AG04450 (cell line): ENCODE measurements at regions not wholly inside any gene's neighbourhood (a gene's known extent, or its start where the extent isn't known, plus 50 kb on each side); places are given as distances from the start of the nearest gene placed in this dataset.

Experiments used
- CTCF ChIA-PET: fragments of 300-600, 350-600 bp; formaldehyde crosslinking; extraction: SDS; loops from one replicate; lab custom pipeline; 2022; ENCODE audit warnings: antibody characterized with exemption, inconsistent platforms; lab: Charles Lee
- POLR2A ChIA-PET: fragments of 350-600 bp; formaldehyde crosslinking; extraction: SDS; loops from one replicate; lab custom pipeline; 2021; ENCODE audit warnings: antibody characterized with exemption, inconsistent platforms; lab: Yijun Ruan, JAX
- DNase-seq: peaks from one replicate; pipeline ENCODE4 v3.0.0-alpha.2; 2011; ENCODE audit warnings: low read depth, low spot score
- H3K27ac ChIP-seq: one replicate; pipeline ENCODE4 v1.5.1; 2012; ENCODE audit warnings: low read depth, low read length, control low read depth
- H3K27me3 ChIP-seq: one replicate; pipeline ENCODE4 v1.6.0; 2012; ENCODE audit warnings: low read length; ENCODE audit not compliant: control insufficient read depth, insufficient read depth
- H3K4me3 ChIP-seq: 2 replicates; pipeline ENCODE4 v1.5.1; 2011; ENCODE audit warnings: mild to moderate bottlenecking, low read depth, low read length, control low read depth
- H3K9me3 ChIP-seq: 2 replicates; pipeline ENCODE4 v1.5.1; 2012; ENCODE audit warnings: low read length; ENCODE audit not compliant: control insufficient read depth, insufficient read depth
- CTCF ChIP-seq: IDR thresholded peaks from 2 replicates; pipeline ENCODE4 v1.5.1; 2011; ENCODE audit warnings: low read depth, low read length, control low read depth, inconsistent platforms

GRCh38 chr3:159208050-159208449, 406.2 kb downstream of the MFSD1 start:
- CTCF ChIA-PET: interaction anchor here (1.1 kb wide), 1 partner anchor 98 kb away, joined by 3 read pairs; no protein-coding TSS in a partner anchor
- Histone ChIP-seq H3K9me3 (no peaks in the 10 kb centered on the region), H3K27ac (no peak overlapping the region), H3K27me3 (no peaks in the 10 kb centered on the region), H3K4me3 (no peak overlapping the region)
- no peak for TF ChIP-seq CTCF
- POLR2A ChIA-PET: no interaction called here
- no peak for DNase-seq

DNA sequence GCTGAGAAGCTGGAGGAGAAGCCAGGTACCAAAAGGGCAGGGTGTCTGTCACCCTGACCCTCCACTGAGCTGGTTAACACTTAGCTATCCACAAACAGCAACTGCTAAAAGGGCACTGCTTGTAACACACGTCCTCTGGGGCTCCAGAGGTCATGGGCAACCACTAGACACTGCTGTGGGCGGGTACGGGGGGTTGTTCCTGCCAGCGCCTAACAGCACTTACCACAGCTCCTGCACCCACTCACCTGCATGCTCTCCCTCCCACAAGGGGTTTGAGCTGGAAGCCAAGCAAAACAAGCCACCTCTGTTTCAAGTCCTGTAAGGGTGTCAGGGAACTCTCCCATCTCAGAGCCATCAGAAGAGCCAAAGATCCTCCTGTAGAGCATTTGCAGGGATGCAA, 407.6 kb downstream of the MFSD1 start:
- ChIA-PET CTCF (no interaction called here), POLR2A (no interaction called here)
- H3K4me3 ChIP-seq: no peak overlapping the region
- H3K27me3 ChIP-seq: no peaks in the 10 kb centered on the region
- H3K27ac ChIP-seq: no peak overlapping the region
- no peak for DNase-seq
- no peaks in the 10 kb centered on the region for H3K9me3 ChIP-seq
- TF ChIP-seq CTCF: no peak

- no peak for DNase-seq
- ChIA-PET CTCF (no interaction called here), POLR2A (no interaction called here)
- no peaks in the 10 kb centered on the region for H3K27me3 ChIP-seq
- no peak overlapping the region for H3K4me3 ChIP-seq
- TF ChIP-seq CTCF: no peak
- no peak overlapping the region for H3K27ac ChIP-seq
- no peaks in the 10 kb centered on the region for H3K9me3 ChIP-seq
These were observed 408.5 kb downstream of the MFSD1 start for GRCh38 chr3:159210336-159210735.

DNA sequence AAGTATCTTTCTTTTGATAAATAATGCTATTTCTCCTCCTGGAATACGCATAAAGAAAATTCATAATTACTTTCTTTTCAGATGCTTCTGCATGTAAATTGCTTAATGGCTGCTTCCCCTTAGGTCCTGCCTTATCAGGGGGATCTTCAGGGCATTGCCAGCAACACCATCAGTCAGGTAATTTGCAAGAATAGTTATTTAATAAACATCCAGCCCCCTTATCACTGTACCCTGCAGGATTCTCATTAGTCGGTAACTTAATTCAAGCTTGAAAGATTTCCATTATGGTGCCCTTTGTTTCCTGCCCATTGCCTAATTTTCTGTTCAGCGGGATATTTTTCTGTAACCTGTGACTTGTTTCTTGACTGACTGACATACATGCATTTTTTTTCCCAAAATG, 414.5 kb downstream of the MFSD1 start:
- CTCF ChIA-PET: interaction anchor here (1.1 kb wide), 1 partner anchor 44 kb away, joined by 5 read pairs; no protein-coding TSS in a partner anchor
- no peaks in the 10 kb centered on the region for H3K9me3 ChIP-seq
- no peak overlapping the region for H3K4me3 ChIP-seq
- H3K27ac ChIP-seq: no peak overlapping the region
- POLR2A ChIA-PET: no interaction called here
- no peak for DNase-seq
- no peaks in the 10 kb centered on the region for H3K27me3 ChIP-seq
- no peak for TF ChIP-seq CTCF

DNA sequence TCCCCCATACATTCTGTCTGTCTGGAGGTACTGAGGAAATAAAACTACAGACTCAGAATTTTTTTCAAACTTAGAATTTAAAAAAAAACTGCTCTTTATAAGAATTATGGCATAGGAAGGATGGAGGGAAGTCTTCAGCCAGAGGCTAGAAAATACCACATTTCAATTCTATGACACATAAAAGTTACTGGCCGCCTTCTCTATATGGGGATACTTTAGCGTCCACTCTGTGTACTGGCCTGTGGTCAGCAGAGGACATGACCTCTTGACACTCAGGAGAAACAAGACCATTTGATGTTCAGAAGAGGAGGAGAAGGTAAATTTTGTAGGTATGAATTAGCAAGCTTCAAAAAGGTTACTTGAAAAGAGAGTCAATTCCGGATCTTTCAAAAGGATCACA, 417.4 kb downstream of the MFSD1 start:
- POLR2A ChIA-PET: no interaction called here
- TF ChIP-seq CTCF: no peak
- Histone ChIP-seq H3K9me3 (no peaks in the 10 kb centered on the region), H3K27ac (no peak overlapping the region), H3K4me3 (no peak overlapping the region), H3K27me3 (no peaks in the 10 kb centered on the region)
- CTCF ChIA-PET: no interaction called here
- no peak for DNase-seq
